ENCODE measurements at regions not wholly inside any gene's neighbourhood (a gene's known extent, or its start where the extent isn't known, plus 50 kb on each side); places are given as distances from the start of the nearest gene placed in this dataset.

DNA sequence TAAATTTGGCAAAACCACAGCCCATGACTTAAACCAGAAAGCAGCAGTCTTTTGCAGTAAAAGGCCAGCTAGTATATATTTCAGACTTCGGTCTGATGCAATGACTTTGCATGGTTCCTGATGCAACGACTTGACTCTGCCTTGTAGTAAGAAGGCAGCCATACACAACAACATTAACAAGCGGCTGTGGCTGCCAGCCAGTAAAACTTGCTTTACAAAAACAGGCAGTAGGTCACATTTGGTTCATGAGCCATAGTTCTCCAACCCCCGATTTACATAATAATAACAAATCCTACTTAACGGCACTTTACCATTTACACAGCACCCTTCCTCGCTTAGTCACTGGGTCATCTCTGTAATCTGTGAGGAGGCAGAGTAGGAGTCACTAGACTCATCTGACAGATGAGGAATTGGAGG, 410.3 kb downstream of the LRATD1 start:
- no peak for DNase-seq
- Histone ChIP-seq H3F3A (replicated peaks; ENCODE audit: insufficient read depth) (no peaks in the 10 kb centered on the region), H4K20me1 (ENCODE audit: insufficient read depth) (no peaks in the 10 kb centered on the region), H3K36me3 (replicated peaks in 1 of 2; ENCODE audit: control insufficient read depth in 1 of 2, insufficient read depth in 2 of 2, low read length in 1 of 2) (no peaks in the 10 kb centered on the region), H3K79me2 (ENCODE audit: insufficient read depth) (no peaks in the 10 kb centered on the region; the same call in 1 of the 2 replicates), H3K4me1 (ENCODE audit: control insufficient read depth in 1 of 2, insufficient read depth in 2 of 2, low read depth in 1 of 2, low read length in 1 of 2) (peaks cover 0 to 5% of the 10 kb centered on the region in 2 experiments; a peak in 1 of 4 replicates), H3K4me2 (no peak overlapping the region), H3K9me3 (no peaks in the 10 kb centered on the region), H3K9ac (no peak overlapping the region), H2AFZ (ENCODE audit: low read depth) (no peak overlapping the region), H3K4me3 (ENCODE audit: low read depth in 2 of 2, low read length in 1 of 2) (no peak overlapping the region), H3K9me2 (no peaks in the 10 kb centered on the region), H3K27me3 (ENCODE audit: insufficient read depth) (no peaks in the 10 kb centered on the region), H3K27ac (ENCODE audit: low read depth in 2 of 2, low read length in 1 of 2) (no peak overlapping the region)
- TF ChIP-seq EP300 (IDR thresholded peaks at IDR 0.05; ENCODE audit: borderline replicate concordance in 1 of 2, low read depth in 1 of 2, low read length in 1 of 2) (no peak), TEAD4 (IDR thresholded peaks at IDR 0.05; ENCODE audit: borderline replicate concordance, insufficient read depth) (no peak), RXRA (IDR thresholded peaks at IDR 0.05; ENCODE audit: borderline replicate concordance, low read depth) (no peak), EZH2phosphoT487 (IDR thresholded peaks at IDR 0.05; ENCODE audit: borderline replicate concordance, low read depth) (no peak)
- ChIA-PET CTCF (interaction anchor here (4.8 kb wide), 1 partner anchor 15 kb away, joined by 19 read pairs; no protein-coding TSS in a partner anchor), POLR2A (no interaction called here)
- 44% methylated on average over 6 of the region's 6 CpGs for WGBS (ENCODE audit: low lambda C conversion rate)

DNA sequence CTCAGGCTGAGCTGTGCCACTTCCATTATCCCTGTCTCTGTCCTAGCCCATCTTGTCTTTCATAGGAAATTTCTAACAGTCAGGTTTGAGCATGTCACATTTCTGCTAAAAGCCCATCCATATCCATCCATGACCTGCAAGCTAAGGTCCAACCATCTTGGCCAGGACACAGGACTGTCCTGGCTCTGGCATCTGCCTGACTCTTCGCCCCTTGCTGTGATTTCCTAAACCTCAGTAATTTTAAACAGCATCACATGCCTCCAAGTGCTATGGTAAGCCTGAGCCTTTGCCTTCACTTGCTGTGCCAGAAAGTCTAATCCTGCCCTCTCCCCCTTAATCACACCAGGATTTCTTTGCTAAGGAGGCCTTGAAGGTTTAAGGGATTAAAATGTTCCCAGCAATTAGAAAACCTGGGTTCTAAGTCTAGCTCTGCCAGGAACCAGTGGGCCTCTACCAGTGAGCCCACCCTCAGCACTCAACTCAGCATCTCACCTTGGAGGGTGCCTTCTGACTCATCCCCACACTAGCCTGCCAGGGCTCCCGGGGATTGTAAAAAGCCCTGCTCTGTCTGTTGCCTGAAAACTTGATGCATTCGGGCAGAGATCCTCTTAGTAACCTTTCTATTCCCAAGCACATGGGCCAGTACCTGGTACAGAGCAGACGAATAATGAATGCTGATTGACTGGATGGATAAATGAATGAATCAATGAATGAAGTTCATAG, 411.0 kb downstream of the LRATD1 start:
- H3K9ac ChIP-seq = no peak overlapping the region
- H3K27ac ChIP-seq (ENCODE audit: low read depth in 2 of 2, low read length in 1 of 2) = no peak overlapping the region
- H3K4me1 ChIP-seq (ENCODE audit: control insufficient read depth in 1 of 2, insufficient read depth in 2 of 2, low read depth in 1 of 2, low read length in 1 of 2) = peaks cover 0 to 3% of the 10 kb centered on the region in 2 experiments; a peak in 1 of 4 replicates
- no peaks in the 10 kb centered on the region for H3K36me3 ChIP-seq (replicated peaks in 1 of 2; ENCODE audit: control insufficient read depth in 1 of 2, insufficient read depth in 2 of 2, low read length in 1 of 2)
- no peaks in the 10 kb centered on the region for H3K9me2 ChIP-seq
- H3K4me2 ChIP-seq = no peak overlapping the region
- no peaks in the 10 kb centered on the region; the same call in 1 of the 2 replicates for H3K79me2 ChIP-seq (ENCODE audit: insufficient read depth)
- TF ChIP-seq RCOR1 (IDR thresholded peaks at IDR 0.05; ENCODE audit: low read length) = no peak
- no peak for TF ChIP-seq FOSL2 (IDR thresholded peaks at IDR 0.05; ENCODE audit: borderline replicate concordance, low read depth)
- TF ChIP-seq CTCF (IDR thresholded peaks at IDR 0.05) = no peak
- 18% methylated on average over 4 of the region's 4 CpGs for WGBS (ENCODE audit: low lambda C conversion rate)
- H3K9me3 ChIP-seq = no peaks in the 10 kb centered on the region
- CTCF ChIA-PET = no interaction called here
- H2AFZ ChIP-seq (ENCODE audit: low read depth) = no peak overlapping the region
- POLR2A ChIA-PET = no interaction called here
- no peaks in the 10 kb centered on the region for H3F3A ChIP-seq (replicated peaks; ENCODE audit: insufficient read depth)
- no peak for DNase-seq
- H3K4me3 ChIP-seq (ENCODE audit: low read depth in 2 of 2, low read length in 1 of 2) = no peak overlapping the region
- no peaks in the 10 kb centered on the region for H3K27me3 ChIP-seq (ENCODE audit: insufficient read depth)
- H4K20me1 ChIP-seq (ENCODE audit: insufficient read depth) = no peaks in the 10 kb centered on the region

DNA sequence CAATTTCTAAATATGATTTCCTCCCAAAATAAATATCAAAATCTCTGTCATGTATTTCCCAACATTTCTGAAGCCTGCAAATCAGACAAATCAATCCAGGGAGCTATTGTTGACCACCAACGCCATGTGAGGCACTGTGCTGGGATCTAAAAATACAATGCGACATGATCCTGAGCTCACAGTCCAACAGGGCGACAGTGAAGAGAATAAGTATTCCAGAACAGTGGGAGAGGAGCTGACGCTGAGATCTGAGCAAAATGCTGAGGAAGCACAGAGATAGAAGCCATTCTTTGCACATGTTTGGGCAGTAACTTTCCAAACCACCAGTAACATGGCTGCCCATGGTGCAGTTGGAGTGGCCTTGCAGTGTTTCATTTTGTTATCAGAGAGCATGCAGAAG, 412.5 kb downstream of the LRATD1 start:
- POLR2A ChIA-PET = no interaction called here
- no peaks in the 10 kb centered on the region for H3K9me2 ChIP-seq
- WGBS (ENCODE audit: low lambda C conversion rate) = 35% methylated on average over 4 of the region's 4 CpGs
- no peak overlapping the region for H3K4me2 ChIP-seq
- CTCF ChIA-PET = interaction anchor here (1.1 kb wide), 2 partner anchors 8 to 13 kb away, joined by 3 to 4 read pairs; no protein-coding TSS in a partner anchor
- H3K9me3 ChIP-seq = no peaks in the 10 kb centered on the region
- H3K4me3 ChIP-seq (ENCODE audit: low read depth in 2 of 2, low read length in 1 of 2) = no peak overlapping the region
- H2AFZ ChIP-seq (ENCODE audit: low read depth) = no peak overlapping the region
- H3F3A ChIP-seq (replicated peaks; ENCODE audit: insufficient read depth) = no peaks in the 10 kb centered on the region
- no peaks in the 10 kb centered on the region for H3K27me3 ChIP-seq (ENCODE audit: insufficient read depth)
- H3K27ac ChIP-seq (ENCODE audit: low read depth in 2 of 2, low read length in 1 of 2) = no peak overlapping the region
- H3K79me2 ChIP-seq (ENCODE audit: insufficient read depth) = no peaks in the 10 kb centered on the region; the same call in 1 of the 2 replicates
- no peaks in the 10 kb centered on the region for H3K36me3 ChIP-seq (replicated peaks in 1 of 2; ENCODE audit: control insufficient read depth in 1 of 2, insufficient read depth in 2 of 2, low read length in 1 of 2)
- H3K4me1 ChIP-seq (ENCODE audit: control insufficient read depth in 1 of 2, insufficient read depth in 2 of 2, low read depth in 1 of 2, low read length in 1 of 2) = no peaks in the 10 kb centered on the region; a peak in 1 of 4 replicates
- TF ChIP-seq GATA2 (CRISPR knock-in tag; IDR thresholded peaks at IDR 0.05) (no peak), FOXJ3 (CRISPR knock-in tag; IDR thresholded peaks at IDR 0.05) (no peak), CHD2 (IDR thresholded peaks at IDR 0.05; ENCODE audit: low read length, partially characterized antibody) (no peak), POLR2AphosphoS5 (IDR thresholded peaks at IDR 0.05; ENCODE audit: low read depth, low read length) (no peak)
- no peaks in the 10 kb centered on the region for H4K20me1 ChIP-seq (ENCODE audit: insufficient read depth)
- H3K9ac ChIP-seq = no peak overlapping the region
- DNase-seq = no peak

Data from SK-N-SH (cell line).